COLO829 (cell line): ENCODE measurements at regions not wholly inside any gene's neighbourhood (a gene's known extent, or its start where the extent isn't known, plus 50 kb on each side); places are given as distances from the start of the nearest gene placed in this dataset.
"Not testable (repeated sequence)": the region's sequence is repeated elsewhere in the genome, so short reads cannot be mapped to it uniquely, and the experiment has no call there.

Experiments used
- DNase-seq: peaks from one replicate; pipeline ENCODE4 v3.0.0; 2012; ENCODE audit warnings: low spot score

GRCh38 chr13:37295071-37295470 lies 189.6 kb upstream of the CSNK1A1L start:
- no peak for DNase-seq

GRCh38 chr13:37294472-37294871 lies 189.0 kb upstream of the CSNK1A1L start:
- no peak for DNase-seq

DNA sequence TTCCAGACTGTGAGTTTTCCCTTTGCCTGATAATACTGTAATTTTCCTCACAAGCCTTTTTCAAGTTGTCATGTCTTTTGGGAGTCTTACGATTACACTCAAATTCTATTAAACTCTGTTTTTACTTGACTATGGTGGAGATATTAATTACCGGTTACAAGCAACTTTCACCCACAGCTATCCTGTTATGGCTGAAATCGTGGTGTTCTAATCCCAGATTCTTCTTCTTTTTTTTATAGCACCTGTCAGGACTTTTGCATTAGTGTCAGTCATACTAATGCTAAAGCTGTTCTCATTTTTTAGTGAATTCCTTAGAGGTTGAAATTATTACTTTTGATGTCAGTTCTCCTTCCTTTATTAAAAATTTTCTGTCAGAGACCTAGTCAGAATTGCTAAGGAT lies 187.8 kb upstream of the CSNK1A1L start:
- no peak for DNase-seq

- DNase-seq = no peak
Observed at GRCh38 chr13:37290716-37291505, 185.4 kb upstream of the CSNK1A1L start.

DNA sequence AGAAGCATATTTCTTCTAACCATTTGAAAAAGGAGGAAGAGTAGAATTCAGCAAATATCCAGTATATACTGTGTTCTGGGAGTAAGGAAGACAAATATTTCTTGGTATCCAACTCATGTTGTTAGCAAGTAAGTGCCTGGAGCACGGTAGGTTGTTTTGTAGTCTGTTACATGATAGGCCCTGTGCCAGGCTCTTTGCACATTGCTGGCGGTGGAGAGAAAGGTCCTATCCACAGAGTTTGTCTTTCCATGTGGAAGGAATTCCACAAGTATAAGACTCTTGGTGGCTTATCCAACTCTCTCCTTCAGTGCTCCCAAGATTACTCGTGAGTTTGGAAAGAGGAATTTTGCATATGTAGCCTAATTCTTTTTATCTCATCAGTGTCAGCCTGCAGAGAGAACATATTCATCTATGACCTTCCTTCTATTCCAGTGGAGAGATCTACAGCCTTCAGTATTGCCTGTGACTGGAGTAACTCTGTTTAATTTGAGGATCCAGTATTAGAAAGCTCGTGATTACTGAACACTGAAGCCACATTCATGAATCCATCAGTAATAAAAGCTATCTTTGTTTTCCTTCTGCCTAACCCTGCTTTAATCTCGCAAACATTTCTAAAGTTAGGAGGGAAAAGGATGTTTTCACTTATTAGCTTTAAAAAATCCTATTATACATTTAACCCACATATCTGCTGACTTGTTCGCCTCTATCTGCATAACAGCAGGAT lies 183.9 kb upstream of the CSNK1A1L start:
- peak; percentile 79 for DNase-seq

GRCh38 chr13:37288057-37288720 lies 182.7 kb upstream of the CSNK1A1L start:
- no peak for DNase-seq

- DNase-seq = not testable (repeated sequence)
Observed at GRCh38 chr13:37280231-37280630, 174.8 kb upstream of the CSNK1A1L start.

DNA sequence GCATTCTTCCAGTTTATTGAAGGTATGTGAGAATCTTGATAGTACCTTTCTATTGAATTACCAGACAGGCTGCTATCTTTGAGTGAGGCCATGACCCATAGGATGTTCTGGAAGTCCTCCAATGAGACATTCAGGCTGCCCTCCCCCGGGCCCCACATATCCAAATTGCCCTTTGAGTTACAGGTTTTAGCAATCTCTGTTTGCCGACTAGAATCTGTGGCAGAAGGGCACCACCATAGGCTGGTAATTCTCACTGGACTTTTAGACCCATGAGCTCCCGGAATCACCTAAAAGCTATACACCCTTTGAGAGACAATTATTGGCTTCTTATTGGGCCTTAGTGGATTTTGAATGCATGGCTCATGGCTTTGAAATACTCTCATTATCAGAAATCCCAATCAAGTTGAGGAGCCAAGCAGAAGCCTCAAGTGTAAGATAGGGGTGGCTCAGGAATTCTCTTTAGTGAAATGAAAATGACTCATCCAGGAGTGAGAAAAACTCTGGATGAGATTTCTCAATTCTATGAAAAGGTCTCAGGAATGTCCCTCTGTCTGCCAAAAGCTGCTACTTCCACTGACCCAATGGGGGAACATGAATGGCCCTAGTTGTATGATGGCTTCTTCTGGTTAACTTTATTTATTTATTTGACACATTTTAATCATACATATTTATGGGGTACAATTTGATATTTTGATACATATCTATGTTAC lies 172.1 kb upstream of the CSNK1A1L start:
- no peak for DNase-seq

GRCh38 chr13:37277007-37277406 lies 171.5 kb upstream of the CSNK1A1L start:
- no peak for DNase-seq

DNA sequence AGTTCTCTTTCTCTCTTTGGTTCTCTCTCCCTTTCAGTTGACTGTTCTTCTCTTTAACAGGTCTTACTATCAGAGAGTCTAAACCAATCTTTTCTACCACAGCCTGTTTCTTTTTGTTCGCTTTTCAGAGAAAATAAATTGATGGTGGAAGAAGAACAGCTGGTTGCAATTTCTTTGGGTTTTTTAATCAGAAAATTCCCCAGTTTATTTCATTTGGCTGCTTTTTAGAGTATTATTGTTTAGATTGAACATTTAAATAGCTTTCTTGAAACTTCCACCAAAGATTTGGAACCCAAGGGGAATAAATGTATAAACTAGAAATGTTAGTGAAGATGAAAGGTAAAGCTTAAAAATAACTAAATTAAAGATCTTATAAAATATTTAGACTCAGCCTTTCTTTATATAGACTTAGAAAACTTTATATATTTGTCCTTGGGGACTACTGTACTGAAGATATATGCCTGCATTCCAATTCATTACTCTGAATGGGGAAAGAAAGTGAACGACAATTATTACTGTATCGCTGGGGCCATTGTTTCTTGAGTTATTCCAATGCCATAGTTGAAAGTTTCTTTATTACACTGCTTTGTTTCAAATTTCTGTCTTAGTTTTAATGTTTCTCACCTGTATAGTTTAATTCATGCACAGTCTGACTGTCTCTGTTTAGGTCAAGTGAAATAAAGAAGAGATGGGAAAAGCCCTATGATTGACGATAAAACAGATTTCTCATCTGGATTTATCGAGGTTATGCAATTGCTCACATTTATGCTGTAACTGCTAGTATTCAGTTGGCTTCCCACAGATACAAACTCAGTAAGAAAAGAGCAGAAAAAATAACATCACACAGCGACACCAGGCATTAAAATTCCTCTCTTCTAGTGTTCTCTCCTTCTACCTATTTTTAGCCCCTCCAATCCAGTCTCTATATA lies 169.4 kb upstream of the CSNK1A1L start:
- DNase-seq = no peak

DNA sequence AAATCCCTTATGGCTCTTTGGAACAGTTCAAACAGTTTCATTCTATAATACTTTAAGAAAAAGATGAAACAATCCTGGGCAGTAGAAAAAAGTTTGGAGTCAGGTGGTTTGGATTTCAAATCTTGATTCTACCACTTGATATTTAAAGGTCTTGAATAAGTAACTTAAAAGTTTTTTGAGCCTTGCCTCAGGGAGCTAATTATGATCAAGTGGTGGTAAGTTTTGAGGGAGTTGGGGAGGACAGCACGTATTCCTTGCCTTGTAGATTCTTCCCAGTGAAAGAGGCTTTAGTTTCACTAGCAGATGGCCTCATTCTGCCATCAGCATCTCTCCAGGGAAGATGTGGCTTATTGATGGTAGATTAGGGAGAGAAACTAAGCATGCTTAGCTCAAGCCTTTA lies 168.4 kb upstream of the CSNK1A1L start:
- DNase-seq = no peak

DNA sequence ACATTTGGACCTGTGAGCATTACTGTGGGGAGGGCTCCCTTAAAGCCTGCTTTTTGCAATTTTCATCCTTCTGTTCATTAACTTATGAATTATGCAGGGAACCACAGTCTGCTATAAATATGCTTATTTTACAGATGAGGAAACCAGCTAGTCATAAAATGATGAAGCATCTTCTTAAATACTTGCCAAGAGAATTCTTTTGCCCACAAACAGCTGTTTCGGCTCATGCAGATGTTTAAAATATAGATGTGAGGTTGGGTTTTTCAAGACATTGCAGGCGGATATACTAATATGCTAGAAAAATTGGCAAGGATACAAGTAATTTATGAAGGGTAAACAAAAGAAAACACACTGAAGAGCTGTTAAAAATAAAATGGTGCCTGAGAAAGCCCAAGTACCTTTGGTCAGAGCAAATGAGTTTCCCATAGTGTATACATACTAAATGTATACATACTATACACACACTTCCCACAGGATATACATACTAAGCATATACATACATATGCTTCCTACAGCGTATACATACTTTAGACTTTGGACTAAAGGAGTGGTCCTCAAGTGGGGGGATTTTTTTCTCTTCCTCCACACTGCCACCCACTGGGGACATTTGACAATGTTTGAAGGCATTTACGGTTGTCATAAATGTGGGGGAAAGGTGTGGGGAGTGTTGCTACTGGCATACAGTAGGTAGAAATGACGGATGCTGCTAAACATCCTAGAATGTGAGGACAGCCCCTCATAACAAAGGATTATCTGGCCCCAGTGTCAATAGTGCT lies 164.9 kb upstream of the CSNK1A1L start:
- DNase-seq = no peak

DNA sequence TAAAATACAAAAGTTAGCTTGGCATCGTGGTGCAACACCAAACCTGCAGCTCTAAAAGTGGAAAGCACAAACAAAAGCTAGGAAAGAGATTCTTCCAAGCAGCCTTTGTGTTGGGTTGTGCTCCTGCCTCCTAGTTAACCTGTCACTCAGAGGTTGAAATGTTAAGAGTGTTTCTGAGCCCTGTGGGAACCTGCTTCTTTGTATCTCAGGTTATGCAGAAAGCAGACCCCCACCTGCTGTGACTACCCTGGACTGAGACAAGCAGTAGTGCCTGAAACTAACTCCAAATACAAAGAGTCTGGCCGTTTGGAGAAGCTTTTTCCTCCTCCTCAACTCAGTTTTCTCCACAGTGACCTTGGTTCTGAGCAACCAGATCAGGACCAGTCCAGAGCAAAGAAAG lies 158.4 kb upstream of the CSNK1A1L start:
- no peak for DNase-seq

DNA sequence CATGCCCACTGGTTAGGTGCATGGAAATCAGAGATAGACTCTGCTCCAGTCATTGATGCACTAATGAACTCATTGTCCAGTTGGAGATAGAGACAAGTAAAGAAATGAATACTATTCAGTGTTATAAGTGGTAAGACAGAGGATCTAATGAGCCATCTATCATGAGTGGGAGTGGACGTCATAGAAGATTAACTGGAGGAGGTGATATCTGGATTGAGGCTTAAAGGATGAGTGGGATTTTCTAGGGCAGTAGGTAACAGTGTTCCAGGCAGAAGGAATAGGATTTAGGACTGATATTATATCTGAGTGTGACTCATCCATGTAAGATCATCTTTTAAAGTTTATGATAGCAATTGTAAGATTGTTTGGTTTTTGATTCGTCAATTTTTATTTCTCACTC lies 152.2 kb upstream of the CSNK1A1L start:
- no peak for DNase-seq

DNA sequence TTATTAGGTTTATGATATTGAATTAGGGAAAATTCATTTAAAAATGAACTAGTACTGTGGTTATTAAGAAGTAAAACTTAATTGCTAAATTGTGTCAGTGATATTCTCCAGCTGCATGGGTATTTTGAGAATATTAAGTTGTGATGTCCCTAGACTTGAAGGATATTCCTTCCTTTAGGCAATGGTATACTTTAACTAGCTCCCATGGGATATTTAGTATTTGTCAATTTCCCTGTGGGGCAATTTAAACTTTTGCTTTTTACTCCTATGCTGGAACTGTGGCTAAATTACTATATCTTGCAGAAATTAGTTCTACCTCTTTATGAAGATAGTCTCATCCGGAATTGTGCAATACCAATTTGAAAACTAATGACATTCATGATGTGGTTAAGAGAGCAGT lies 151.6 kb upstream of the CSNK1A1L start:
- DNase-seq = no peak

- no peak for DNase-seq
Observed at GRCh38 chr13:37241786-37242185, 136.3 kb upstream of the CSNK1A1L start.

DNA sequence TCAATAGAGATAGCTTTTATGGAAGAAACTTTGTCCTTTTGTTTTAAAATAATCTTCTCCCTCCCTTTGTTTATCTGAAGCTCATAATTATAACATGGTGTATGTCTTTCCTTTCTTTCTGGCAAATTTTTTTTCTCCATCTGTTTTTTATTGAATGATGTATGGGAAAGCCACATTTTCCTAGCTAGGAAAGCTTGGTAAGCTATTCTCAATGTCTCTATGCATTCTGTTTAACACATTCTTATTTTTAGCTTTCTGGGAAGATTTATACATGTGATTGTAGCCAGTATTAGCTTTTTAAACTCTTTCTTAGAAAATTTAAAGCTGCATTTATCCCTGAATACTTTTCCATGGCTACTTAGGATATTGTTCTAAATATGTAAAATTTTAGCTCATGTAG lies 124.9 kb upstream of the CSNK1A1L start:
- DNase-seq = no peak

DNA sequence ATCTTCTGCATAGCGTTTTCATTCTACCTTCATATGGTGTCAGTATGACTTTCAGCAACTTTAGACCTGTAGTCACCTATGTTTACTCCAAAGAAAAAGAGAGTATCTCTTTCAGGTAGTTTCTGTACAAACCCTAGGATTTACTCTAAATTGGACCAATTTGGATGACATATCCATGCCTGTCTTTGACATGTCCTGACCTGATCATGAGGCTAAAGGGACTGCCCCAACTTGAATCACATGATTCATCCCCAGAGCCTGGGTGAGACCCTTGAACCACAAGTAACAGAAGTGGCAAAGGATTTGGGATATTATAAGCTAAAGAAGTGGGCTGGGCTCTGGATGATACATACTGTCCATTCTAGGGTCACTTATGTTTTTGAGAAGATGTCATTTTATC lies 124.5 kb upstream of the CSNK1A1L start:
- DNase-seq = no peak

DNA sequence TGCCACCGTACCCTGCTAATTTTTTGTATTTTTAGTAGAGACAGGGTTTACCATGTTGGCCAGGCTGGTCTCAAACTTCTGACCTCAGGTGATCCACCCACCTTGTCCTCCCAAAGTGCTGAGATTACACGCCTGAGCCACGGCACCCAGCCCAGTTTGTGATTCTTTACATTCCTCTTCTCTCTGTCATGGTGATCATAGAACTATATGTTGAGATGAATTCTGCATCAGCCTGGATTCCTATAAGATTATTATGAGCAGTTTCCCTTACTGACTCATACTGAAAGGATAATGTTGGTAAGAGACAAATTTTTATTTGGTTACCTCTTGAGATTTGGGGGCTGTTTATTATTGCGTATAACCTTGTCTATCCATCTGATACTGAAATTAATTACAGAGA lies 121.5 kb upstream of the CSNK1A1L start:
- DNase-seq = no peak

DNA sequence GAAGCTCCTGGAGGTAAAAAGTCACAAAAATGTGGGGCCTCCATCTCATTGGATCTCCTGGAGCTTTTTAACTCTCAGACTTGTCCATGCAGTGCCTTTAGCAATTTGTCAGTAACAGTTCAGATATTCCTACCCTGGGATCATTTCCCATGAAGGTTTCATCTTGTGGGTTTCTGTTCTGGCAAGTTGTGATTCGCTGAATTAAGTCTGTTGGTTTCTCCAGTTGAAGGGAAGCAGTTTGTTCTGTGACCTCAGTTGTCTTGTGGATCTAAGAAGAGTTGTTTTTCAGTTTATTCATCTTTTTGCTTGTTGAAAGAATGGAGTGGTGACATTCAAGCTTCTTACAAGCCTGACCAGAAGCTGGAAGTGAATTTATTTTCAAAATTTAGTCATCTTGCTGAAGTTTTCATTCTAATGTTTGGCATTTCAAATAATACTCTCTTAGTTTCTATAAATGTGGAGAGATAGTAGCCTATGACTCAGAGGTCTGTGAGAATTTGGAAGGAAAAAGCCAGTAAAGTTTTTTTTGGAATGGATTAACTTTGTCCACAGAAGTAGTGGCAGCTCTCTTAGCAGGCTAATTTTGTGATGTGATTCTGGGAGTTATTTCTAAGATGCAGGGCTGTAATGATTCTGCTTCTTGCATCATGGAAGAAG lies 120.1 kb upstream of the CSNK1A1L start:
- DNase-seq = no peak
